Body of pancreas (tissue), 4 donors: ENCODE measurements at regions not wholly inside any gene's neighbourhood (a gene's known extent, or its start where the extent isn't known, plus 50 kb on each side); places are given as distances from the start of the nearest gene placed in this dataset.

Experiments
- CTCF ChIP-seq, 7 experiments: fragments of 450-650 bp in 4 of 7; fragments of 200-600 bp in 3 of 7; sonication (generic) in 3 of 7; IDR thresholded peaks; one replicate each; pipeline ENCODE4 v1.5.1; 2016 to 2019; ENCODE audit warnings: antibody characterized with exemption in 7 of 7
- POLR2A ChIP-seq, 3 donors: fragments of 450-650 bp; IDR thresholded peaks; one replicate each; pipeline ENCODE4 v1.6.1; 2016; ENCODE audit warnings: antibody characterized with exemption in 3 of 3, mild to moderate bottlenecking in 2 of 3

- no peak for TF ChIP-seq POLR2A (IDR thresholded peaks at IDR 0.05)
- no peak for TF ChIP-seq CTCF (IDR thresholded peaks at IDR 0.05)
These were observed 283.7 kb upstream of the ZMIZ1 start for GRCh38 chr10:78785066-78785465.
